VCaP (cell line): ENCODE measurements at regions not wholly inside any gene's neighbourhood (a gene's known extent, or its start where the extent isn't known, plus 50 kb on each side); places are given as distances from the start of the nearest gene placed in this dataset.

Experiments used
- H3K27ac ChIP-seq: fragments of 450-650 bp; 2 replicates; pipeline ENCODE4 v1.5.1; 2017
- CTCF ChIP-seq: fragments of 450-650 bp; conservative IDR thresholded peaks from 2 replicates; pipeline ENCODE4 v1.5.1; 2017; ENCODE audit warnings: mild to moderate bottlenecking, moderate library complexity

- H3K27ac ChIP-seq = no peak overlapping the region
- no peak for TF ChIP-seq CTCF
These were observed 208.3 kb downstream of the PIK3C3 start for GRCh38 chr18:42163321-42163720.

- TF ChIP-seq CTCF = no peak
- H3K27ac ChIP-seq = no peak overlapping the region
These were observed 209.5 kb downstream of the PIK3C3 start for GRCh38 chr18:42164556-42164955.

DNA sequence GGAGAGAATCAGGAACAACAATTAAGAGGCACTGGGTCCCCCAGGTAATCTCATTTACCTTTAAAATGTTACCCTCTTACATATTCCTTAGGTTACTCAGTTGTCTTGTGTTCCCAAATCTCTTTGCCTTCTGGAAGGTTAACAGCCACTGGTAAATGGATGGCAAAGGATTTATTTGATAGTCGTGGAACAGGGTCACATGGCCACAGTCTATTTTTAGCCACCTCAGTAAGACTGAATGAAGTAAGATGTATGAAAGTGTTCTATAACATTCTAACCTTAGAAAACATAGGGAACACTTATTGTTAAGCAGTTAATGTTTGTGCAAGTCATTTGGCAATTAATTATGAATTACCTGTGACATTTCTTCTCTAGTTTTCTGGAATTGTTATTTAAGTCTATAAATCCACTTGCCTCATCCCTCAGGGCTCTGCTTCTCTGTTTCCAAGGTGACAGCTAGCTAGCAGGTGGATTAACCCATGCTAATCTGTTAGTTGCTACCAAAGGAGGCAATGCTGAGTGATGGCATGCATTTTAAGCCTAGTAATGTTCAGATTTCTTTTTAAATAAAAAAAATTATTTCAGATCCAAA, 211.0 kb downstream of the PIK3C3 start:
- H3K27ac ChIP-seq = no peak overlapping the region
- no peak for TF ChIP-seq CTCF

DNA sequence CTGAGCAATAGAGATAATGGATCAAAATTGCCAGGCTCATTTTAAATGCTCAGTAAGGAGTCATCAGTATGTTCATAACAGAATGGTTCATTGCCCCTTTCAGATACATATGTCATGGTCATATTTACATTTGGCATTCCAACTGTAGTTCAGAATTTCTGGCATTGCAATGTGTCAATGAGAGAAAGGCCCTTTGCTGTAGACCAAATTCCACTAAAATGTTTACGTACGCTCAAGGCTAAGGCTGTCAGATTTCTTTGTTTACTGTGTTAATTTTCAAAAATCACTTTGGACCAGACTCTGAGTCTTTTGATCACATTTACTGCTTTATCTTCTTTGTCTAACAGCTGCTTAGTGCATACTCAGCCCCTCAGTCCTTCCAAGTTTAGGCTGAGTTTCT, 213.5 kb downstream of the PIK3C3 start:
- no peak for TF ChIP-seq CTCF
- H3K27ac ChIP-seq = no peak overlapping the region

- H3K27ac ChIP-seq = no peak overlapping the region
- TF ChIP-seq CTCF = no peak
These were observed 213.9 kb downstream of the PIK3C3 start for GRCh38 chr18:42168907-42169306.

DNA sequence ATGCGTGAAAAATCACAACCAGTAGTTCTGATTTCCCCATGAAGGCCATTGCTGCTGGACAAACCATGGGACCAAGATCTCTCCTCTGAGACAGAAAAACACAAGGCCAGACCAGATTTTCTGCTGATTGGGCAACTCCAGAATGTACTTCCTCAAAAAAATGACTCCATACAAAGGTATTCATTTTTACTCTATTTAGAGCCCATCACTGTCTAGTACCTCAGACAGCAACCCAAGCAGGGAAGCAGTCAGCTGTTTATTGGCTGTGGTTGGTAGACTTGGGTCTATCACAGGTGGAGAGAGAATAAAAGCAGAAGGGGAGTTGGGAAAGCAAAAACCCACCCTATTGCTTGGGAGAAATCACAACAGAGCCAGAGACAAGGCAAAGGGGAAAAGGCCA, 219.9 kb downstream of the PIK3C3 start:
- no peak overlapping the region for H3K27ac ChIP-seq
- TF ChIP-seq CTCF = no peak

DNA sequence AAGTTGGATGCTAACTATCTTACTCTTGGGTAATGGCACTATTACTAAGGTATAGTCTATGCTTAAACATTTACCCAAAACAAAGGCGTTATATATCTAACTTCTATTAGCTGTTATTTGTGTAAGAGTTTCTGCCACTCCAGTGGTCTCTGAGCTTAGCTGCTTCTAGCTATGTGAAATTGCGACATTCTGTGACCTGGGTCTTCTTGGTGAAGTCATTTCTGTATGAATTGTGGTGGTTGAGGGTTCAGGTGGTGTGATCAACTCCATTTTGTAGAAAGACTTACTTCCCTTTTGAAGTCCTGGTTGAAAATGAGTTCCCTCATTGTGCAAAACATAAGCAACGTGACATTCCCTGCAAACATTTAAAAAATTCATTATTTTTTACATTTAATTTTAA, 221.6 kb downstream of the PIK3C3 start:
- H3K27ac ChIP-seq = no peak overlapping the region
- no peak for TF ChIP-seq CTCF
